Esophagus (tissue), 2 donors: ENCODE measurements at regions not wholly inside any gene's neighbourhood (a gene's known extent, or its start where the extent isn't known, plus 50 kb on each side); places are given as distances from the start of the nearest gene placed in this dataset.
A peak's percentile ranks its signal among the peaks of the same experiment; 100 is the strongest.
"Not testable (repeated sequence)": the region's sequence is repeated elsewhere in the genome, so short reads cannot be mapped to it uniquely, and the experiment has no call there.

ENCODE experiments used
- H3K27ac ChIP-seq, 2 donors: one replicate each; pipeline ENCODE4 v1.5.1; 2013; ENCODE audit warnings: low read depth in 2 of 2, mild to moderate bottlenecking in 2 of 2, inconsistent platforms in 1 of 2, low read length in 1 of 2, moderate library complexity in 1 of 2
- H3K27me3 ChIP-seq, 2 donors: one replicate each; pipeline ENCODE4 v1.6.1; 2013; ENCODE audit warnings: low read length in 2 of 2, control low read depth in 1 of 2, mild to moderate bottlenecking in 1 of 2; ENCODE audit not compliant: insufficient read depth in 2 of 2, control insufficient read depth in 1 of 2
- H3K36me3 ChIP-seq, 2 donors: one replicate each; pipeline ENCODE4 v1.6.1; 2013; ENCODE audit warnings: low read length in 1 of 2; ENCODE audit not compliant: control insufficient read depth in 2 of 2, insufficient read depth in 2 of 2
- H3K4me1 ChIP-seq, 2 donors: one replicate each; pipeline ENCODE4 v1.6.1; 2013; ENCODE audit warnings: low read length in 1 of 2; ENCODE audit not compliant: control insufficient read depth in 2 of 2, insufficient read depth in 2 of 2
- H3K4me3 ChIP-seq, 2 donors: one replicate each; pipeline ENCODE4 v1.5.1; 2013; ENCODE audit warnings: low read length in 2 of 2, mild to moderate bottlenecking in 2 of 2, low read depth in 1 of 2, moderate library complexity in 1 of 2
- H3K9me3 ChIP-seq, 2 donors: one replicate each; pipeline ENCODE4 v1.6.1; 2013; ENCODE audit warnings: mild to moderate bottlenecking in 2 of 2, low read depth in 1 of 2, low read length in 1 of 2, moderate library complexity in 1 of 2; ENCODE audit not compliant: control insufficient read depth in 2 of 2, insufficient read depth in 1 of 2
- WGBS, 2 donors: extraction: QIAGEN DNeasy Blood & Tissue Kit; methylation state at CpG; one replicate each; pipeline ENCODE4 v1.1.7; 2013; 5-methylcytosine and 5-hydroxymethylcytosine counted together
- donor health status: healthy with polysubstance abuse.
- donor health status: Bipolar disorder and iron deficiency.

DNA sequence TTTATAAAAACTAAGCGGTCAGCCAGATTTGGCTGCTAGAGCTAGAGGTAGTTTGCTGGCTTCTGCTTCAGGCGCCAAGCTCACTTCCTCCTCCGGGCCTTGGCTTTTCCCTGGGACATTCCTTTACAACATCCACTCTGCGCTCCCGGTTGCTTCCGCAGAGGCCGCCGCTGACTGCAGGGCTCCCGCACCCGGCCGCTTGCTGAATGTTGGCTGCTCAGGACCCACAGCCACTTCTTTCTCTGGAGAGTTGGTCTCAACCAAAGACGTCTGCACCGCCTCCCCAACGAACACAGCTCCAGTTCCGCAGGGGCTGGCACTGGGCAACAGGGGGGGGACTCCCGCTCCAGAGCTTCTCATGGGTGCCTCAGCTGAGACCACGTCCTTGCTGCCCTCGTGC is 282.8 kb downstream of the TFAP2C start:
- Histone ChIP-seq H3K27me3 (no peaks in the 10 kb centered on the region), H3K9me3 (peaks cover 0 to 2% of the 10 kb centered on the region in 2 donors), H3K4me3 (no peak overlapping the region), H3K27ac (no peak overlapping the region), H3K4me1 (no peaks in the 10 kb centered on the region), H3K36me3 (peaks cover 0 to 2% of the 10 kb centered on the region in 2 donors)
- 81 to 90% methylated on average over 18 of the region's 18 CpGs for WGBS, 2 donors

DNA sequence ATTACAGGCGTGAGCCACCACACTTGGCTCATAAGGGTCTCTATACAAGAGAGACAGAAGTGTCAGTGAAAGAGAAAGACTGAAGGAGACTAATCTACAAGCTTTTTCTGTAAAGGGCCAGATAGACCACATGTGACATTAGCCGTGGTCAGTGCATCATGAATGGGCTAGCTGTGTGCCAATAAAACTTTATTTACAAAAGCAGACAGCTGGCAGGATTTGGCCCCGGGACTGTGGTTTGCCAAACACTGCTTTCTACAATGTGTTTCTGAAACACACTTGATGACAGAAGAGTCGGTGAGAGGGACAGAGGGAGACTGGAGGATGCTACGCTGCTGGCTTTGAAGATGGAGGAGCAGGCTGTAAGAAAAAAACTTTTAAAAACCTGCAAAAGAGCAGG is 285.4 kb downstream of the TFAP2C start:
- no peaks in the 10 kb centered on the region for H3K4me1 ChIP-seq
- H3K36me3 ChIP-seq, result no peaks in the 10 kb centered on the region
- no peak overlapping the region for H3K27ac ChIP-seq
- no peaks in the 10 kb centered on the region for H3K9me3 ChIP-seq
- no peak overlapping the region for H3K4me3 ChIP-seq
- WGBS, 2 donors, result 80 to 85% methylated on average over 5 of the region's 5 CpGs
- H3K27me3 ChIP-seq, result no peaks in the 10 kb centered on the region

DNA sequence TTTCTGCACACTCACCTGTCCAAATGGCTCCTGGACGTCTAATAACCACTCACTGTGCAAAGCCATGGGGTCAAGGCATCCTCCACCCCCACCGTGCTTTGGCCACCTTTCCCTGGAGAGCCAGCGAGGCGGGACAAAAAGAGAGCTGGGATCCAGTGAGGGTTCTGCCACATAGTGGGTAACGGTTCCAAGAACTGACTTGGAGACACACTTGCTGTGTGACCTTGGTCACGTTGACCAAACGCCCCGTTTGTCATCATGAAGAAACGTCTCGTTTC is 287.2 kb downstream of the TFAP2C start:
- Histone ChIP-seq H3K4me1 (no peaks in the 10 kb centered on the region), H3K4me3 (no peak overlapping the region), H3K27me3 (no peaks in the 10 kb centered on the region), H3K36me3 (no peaks in the 10 kb centered on the region), H3K9me3 (peaks cover 0 to 2% of the 10 kb centered on the region in 2 donors), H3K27ac (no peak overlapping the region)
- WGBS, 2 donors, result 82 to 91% methylated on average over 10 of the region's 10 CpGs

DNA sequence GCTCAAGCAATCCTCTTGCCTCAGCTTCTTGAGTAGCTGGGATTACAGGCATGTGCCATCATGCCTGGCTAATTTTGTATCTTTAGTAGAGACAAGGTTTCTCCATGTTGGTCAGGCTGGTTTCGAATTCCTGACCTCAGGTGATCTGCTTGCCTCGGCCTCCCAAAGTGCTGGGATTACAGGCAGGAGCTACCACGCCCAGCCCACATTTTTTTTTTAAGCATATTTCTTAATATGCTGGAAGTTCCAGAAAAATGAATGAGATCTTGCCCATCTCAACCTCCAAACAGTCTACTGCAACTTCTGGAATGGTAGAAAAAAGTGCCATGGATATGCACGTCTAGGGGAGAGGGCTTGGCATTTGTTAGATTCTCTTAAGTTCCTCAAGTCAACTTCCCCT is 290.9 kb downstream of the TFAP2C start:
- H3K4me3 ChIP-seq, H3K4me1 ChIP-seq, H3K9me3 ChIP-seq, H3K27ac ChIP-seq, H3K36me3 ChIP-seq, H3K27me3 ChIP-seq: not testable (repeated sequence)
- 52 to 75% methylated on average over 4 of the region's 4 CpGs for WGBS, 2 donors

- H3K27me3 ChIP-seq, result peaks cover 0 to 8% of the 10 kb centered on the region in 2 donors
- peaks cover 2% of the 10 kb centered on the region in 2 donors for H3K9me3 ChIP-seq
- WGBS, 2 donors, result 52 to 56% methylated on average over 9 of the region's 9 CpGs
- no peak overlapping the region for H3K27ac ChIP-seq
- H3K4me3 ChIP-seq, result no peak overlapping the region
- H3K4me1 ChIP-seq, result peaks cover 6 to 11% of the 10 kb centered on the region in 2 donors
- H3K36me3 ChIP-seq, result no peaks in the 10 kb centered on the region
These were observed 293.4 kb downstream of the TFAP2C start for GRCh38 chr20:56922497-56922896.

DNA sequence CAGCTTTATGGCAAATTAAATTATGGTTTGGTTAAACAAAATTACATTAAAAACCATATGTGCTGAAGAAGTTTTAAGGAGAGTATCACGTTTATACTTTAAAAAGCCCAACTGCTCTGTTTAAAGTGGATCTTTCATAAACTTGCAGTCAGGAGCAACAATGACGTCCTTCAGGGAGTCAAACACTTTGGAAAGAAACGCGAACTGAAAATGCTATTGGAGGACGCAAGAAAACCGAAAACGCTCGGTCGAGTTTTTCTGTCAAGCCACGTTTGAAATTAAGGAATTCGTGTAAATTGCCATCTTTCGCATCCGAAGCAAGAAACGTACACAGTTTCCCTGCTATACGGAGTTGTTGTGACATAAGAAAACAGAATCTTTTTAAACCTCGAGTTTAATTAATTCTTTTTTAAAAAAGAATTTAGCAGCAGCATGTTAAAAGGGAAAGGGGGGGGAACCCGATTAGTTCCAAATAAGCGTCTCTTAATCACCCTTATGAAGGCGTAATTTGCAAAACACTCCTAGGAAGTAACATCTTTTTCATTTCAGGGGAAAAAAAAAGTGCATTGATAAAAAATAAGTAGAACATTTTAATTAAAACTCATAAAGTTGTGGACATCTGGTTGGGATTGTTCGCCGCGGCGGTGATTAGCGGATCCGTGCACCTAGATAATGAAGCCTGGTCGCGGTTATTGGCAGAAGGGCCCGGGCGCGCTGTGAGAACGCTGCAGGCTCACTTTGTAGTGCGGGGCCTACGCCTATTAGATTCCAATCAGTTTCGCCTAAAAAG is 295.4 kb downstream of the TFAP2C start:
- Histone ChIP-seq H3K4me1 (peaks cover 6 to 11% of the 10 kb centered on the region in 2 donors), H3K27ac (no peak overlapping the region), H3K4me3 (no peak overlapping the region), H3K36me3 (no peaks in the 10 kb centered on the region), H3K27me3 (peaks cover 0 to 8% of the 10 kb centered on the region in 2 donors), H3K9me3 (peaks cover 2% of the 10 kb centered on the region in 2 donors)
- 38 to 52% methylated on average over 34 of the region's 34 CpGs for WGBS, 2 donors

GRCh38 chr20:56925082-56925830 is 296.1 kb downstream of the TFAP2C start:
- Histone ChIP-seq H3K27ac (no peak overlapping the region), H3K36me3 (no peaks in the 10 kb centered on the region), H3K27me3 (peaks cover 0 to 8% of the 10 kb centered on the region in 2 donors), H3K4me1 (peaks cover 6 to 11% of the 10 kb centered on the region in 2 donors), H3K9me3 (peaks cover 2% of the 10 kb centered on the region in 2 donors), H3K4me3 (peak overlapping the region; percentile 31 to 34)
- WGBS, 2 donors, result 2 to 5% methylated on average over 69 to 73 of the region's 73 CpGs

- Histone ChIP-seq H3K9me3 (peaks cover 2% of the 10 kb centered on the region in 2 donors), H3K4me3 (peak overlapping the region in 1 of 2 donors; percentile 34), H3K27me3 (peaks cover 0 to 8% of the 10 kb centered on the region in 2 donors), H3K27ac (no peak overlapping the region), H3K36me3 (no peaks in the 10 kb centered on the region), H3K4me1 (peaks cover 6 to 11% of the 10 kb centered on the region in 2 donors)
- 9 to 13% methylated on average over 14 to 17 of the region's 17 CpGs for WGBS, 2 donors
These were observed 296.7 kb downstream of the TFAP2C start for GRCh38 chr20:56925831-56926170.

DNA sequence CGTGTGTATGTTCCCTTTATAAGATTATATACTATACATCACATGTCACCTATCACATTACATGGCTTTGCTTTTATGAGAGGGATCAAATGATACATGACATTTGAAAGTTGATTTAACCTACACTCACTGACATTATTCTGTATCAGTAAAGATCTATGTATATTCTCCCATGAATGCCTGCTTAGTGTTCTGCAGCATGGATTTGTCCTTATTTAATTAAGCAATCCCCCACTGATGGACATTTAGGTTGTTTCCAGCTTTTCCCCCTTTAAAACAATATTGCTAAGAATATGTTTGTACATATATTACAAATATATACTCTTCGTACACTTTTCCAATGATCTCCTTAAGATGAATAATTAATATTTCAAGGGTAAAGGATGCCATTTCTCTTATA is 297.4 kb downstream of the TFAP2C start:
- Histone ChIP-seq H3K9me3 (peaks cover 0 to 2% of the 10 kb centered on the region in 2 donors), H3K27ac (no peak overlapping the region), H3K36me3 (no peaks in the 10 kb centered on the region), H3K4me3 (no peak overlapping the region), H3K27me3 (peaks cover 0 to 8% of the 10 kb centered on the region in 2 donors), H3K4me1 (peaks cover 6 to 11% of the 10 kb centered on the region in 2 donors)
- 53 to 67% methylated on average over 2 of the region's 2 CpGs for WGBS, 2 donors
